Kidney (tissue), 13 donors: ENCODE measurements at regions not wholly inside any gene's neighbourhood (a gene's known extent, or its start where the extent isn't known, plus 50 kb on each side); places are given as distances from the start of the nearest gene placed in this dataset.

Experiments used
- DNase-seq, 5 donors: peaks; one replicate each; pipeline ENCODE4 v3.0.0-alpha.2; 2013 to 2020
- FAIRE-seq: peaks from 2 replicates; lab custom pipeline; 2012; peaks lifted over from hg19 to GRCh38; lab: Jason Lieb, UNC
- H3K27ac ChIP-seq, 2 donors: one replicate each; pipeline ENCODE4 v1.7.0; 2013; ENCODE audit warnings: low read depth in 2 of 2, low read length in 2 of 2, inconsistent platforms in 1 of 2
- H3K27me3 ChIP-seq: one replicate; pipeline ENCODE4 v1.7.1; 2013; ENCODE audit warnings: low read length, inconsistent platforms; ENCODE audit not compliant: control insufficient read depth, insufficient read depth
- H3K36me3 ChIP-seq, 3 donors: one replicate each; pipeline versions ENCODE4 v1.7.0 to v1.7.1; 2013; ENCODE audit warnings: low read length in 3 of 3, control low read depth in 1 of 3, inconsistent platforms in 1 of 3; ENCODE audit not compliant: insufficient read depth in 3 of 3, control insufficient read depth in 2 of 3
- H3K4me1 ChIP-seq, 3 donors: one replicate each; pipeline versions ENCODE4 v1.7.0 to v1.7.1; 2013; ENCODE audit warnings: low read length in 3 of 3, inconsistent platforms in 1 of 3, low read depth in 1 of 3; ENCODE audit not compliant: control insufficient read depth in 2 of 3, insufficient read depth in 2 of 3
- H3K4me3 ChIP-seq, 3 donors: one replicate each; pipeline versions ENCODE4 v1.7.0 to v1.8.1; 2013; ENCODE audit warnings: low read length in 3 of 3, control low read depth in 1 of 3, inconsistent platforms in 1 of 3
- H3K9ac ChIP-seq, 3 donors: one replicate each; pipeline versions ENCODE4 v1.7.0 to v1.7.1; 2013; ENCODE audit warnings: low read length in 3 of 3, control low read depth in 1 of 3, inconsistent platforms in 1 of 3
- H3K9me3 ChIP-seq, 3 donors: one replicate each; pipeline versions ENCODE4 v1.7.0 to v1.7.1; 2013; ENCODE audit warnings: low read length in 3 of 3, control low read depth in 1 of 3, inconsistent platforms in 1 of 3; ENCODE audit not compliant: control insufficient read depth in 2 of 3, insufficient read depth in 1 of 3
- intact Hi-C: fragments of 100-400 bp; cut with DNase I; formaldehyde crosslinking; loops from one replicate; pipeline ENCODE4 v1.11.1; 2022
- TF ChIP-seq, protein P1 (sequence below): IDR thresholded peaks from 3 replicates; pipeline ENCODE4 v1.5.1; 2012; ENCODE audit warnings: mild to moderate bottlenecking, moderate library complexity, borderline replicate concordance; ENCODE audit not compliant: insufficient read depth; ENCODE audit errors: extremely low read depth
- donor health status: control.
- donor health status: control.
- donor health status: control.
- donor health status: control.
- donor health status: control.
- donor health status: DM: yes; HTN: yes; CAD: no.
- donor health status: Normal renal cell carcinoma (clear cell type).

DNA sequence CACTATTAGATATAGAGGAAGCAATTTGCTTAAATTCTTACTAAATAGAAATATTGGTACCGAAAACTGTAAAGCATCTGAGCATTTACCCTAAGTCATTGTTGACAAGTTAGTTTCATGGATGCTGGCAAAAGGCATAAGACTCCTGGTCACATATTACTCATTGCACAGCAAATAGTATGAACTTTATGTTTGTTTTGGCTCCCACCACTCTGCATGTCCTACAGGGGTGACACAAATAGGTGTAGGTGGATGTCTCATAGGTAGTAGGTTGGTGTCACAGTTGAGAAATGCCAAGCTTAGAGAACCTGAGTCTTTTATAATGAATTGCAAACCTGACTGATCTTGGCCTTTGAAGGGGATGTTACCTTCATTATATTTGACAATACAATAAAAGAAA, 199.6 kb upstream of the SEMA3D start:
- H3K27me3 ChIP-seq = no peaks in the 10 kb centered on the region
- H3K36me3 ChIP-seq = no peaks in the 10 kb centered on the region
- no peaks in the 10 kb centered on the region for H3K9me3 ChIP-seq
- FAIRE-seq = no peak
- no peak overlapping the region for H3K9ac ChIP-seq
- DNase-seq = no peak
- H3K4me1 ChIP-seq = no peaks in the 10 kb centered on the region
- no peak overlapping the region for H3K4me3 ChIP-seq
- H3K27ac ChIP-seq = no peak overlapping the region
- TF ChIP-seq, protein P1, sequence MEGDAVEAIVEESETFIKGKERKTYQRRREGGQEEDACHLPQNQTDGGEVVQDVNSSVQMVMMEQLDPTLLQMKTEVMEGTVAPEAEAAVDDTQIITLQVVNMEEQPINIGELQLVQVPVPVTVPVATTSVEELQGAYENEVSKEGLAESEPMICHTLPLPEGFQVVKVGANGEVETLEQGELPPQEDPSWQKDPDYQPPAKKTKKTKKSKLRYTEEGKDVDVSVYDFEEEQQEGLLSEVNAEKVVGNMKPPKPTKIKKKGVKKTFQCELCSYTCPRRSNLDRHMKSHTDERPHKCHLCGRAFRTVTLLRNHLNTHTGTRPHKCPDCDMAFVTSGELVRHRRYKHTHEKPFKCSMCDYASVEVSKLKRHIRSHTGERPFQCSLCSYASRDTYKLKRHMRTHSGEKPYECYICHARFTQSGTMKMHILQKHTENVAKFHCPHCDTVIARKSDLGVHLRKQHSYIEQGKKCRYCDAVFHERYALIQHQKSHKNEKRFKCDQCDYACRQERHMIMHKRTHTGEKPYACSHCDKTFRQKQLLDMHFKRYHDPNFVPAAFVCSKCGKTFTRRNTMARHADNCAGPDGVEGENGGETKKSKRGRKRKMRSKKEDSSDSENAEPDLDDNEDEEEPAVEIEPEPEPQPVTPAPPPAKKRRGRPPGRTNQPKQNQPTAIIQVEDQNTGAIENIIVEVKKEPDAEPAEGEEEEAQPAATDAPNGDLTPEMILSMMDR = no peak
- intact Hi-C loops = no loop called here

DNA sequence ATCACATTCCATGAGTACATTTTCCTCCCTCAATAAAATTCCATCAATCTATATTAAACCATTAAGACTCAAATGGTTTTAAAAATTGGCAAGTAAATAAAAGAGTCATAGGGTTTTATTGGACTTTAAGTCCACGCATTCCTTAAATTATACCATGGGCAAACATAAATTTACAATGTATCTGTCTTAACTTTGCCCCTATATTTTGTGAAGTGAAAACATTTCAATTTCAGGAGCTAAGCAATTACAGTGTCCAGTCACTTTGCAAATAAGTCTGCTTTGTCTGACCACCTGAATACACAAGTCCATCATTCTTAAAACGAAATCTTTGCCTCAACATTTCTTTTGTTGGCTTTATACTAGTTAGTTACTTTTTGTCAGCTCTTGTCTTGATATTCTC, 197.5 kb upstream of the SEMA3D start:
- H3K27ac ChIP-seq = no peak overlapping the region
- no peak for FAIRE-seq
- no peaks in the 10 kb centered on the region for H3K36me3 ChIP-seq
- H3K9me3 ChIP-seq = no peaks in the 10 kb centered on the region
- no peak for DNase-seq
- H3K27me3 ChIP-seq = no peaks in the 10 kb centered on the region
- no peak overlapping the region for H3K4me3 ChIP-seq
- TF ChIP-seq, protein P1 = no peak
- intact Hi-C loops = no loop called here
- H3K9ac ChIP-seq = no peak overlapping the region
- H3K4me1 ChIP-seq = no peaks in the 10 kb centered on the region

DNA sequence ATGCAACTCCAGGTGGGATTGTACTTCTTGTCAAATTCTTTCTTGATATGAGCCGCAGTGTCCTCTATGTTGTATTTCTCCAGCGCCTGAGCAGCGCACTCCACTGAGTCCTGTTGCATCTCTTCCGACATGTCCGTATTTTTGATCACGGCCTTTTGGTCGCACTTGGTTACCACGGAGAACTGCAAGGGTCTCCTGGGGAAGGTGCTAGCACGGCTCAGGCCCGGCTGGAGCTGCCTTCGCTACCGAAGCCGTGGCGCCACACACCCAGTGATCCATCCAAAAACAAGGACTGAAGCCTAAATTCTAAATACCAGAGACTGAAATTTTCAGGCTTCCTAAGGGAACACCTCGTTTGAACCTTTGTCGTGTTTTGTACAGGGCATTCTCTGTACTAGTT, 194.4 kb upstream of the SEMA3D start:
- TF ChIP-seq, protein P1 = no peak
- DNase-seq = peak in 1 of 5 donors; percentile 39
- no peaks in the 10 kb centered on the region for H3K27me3 ChIP-seq
- H3K36me3 ChIP-seq = no peaks in the 10 kb centered on the region
- no peaks in the 10 kb centered on the region for H3K4me1 ChIP-seq
- H3K9ac ChIP-seq = no peak overlapping the region
- no peaks in the 10 kb centered on the region for H3K9me3 ChIP-seq
- no peak overlapping the region for H3K27ac ChIP-seq
- FAIRE-seq = no peak
- intact Hi-C loops = no loop called here
- H3K4me3 ChIP-seq = no peak overlapping the region

DNA sequence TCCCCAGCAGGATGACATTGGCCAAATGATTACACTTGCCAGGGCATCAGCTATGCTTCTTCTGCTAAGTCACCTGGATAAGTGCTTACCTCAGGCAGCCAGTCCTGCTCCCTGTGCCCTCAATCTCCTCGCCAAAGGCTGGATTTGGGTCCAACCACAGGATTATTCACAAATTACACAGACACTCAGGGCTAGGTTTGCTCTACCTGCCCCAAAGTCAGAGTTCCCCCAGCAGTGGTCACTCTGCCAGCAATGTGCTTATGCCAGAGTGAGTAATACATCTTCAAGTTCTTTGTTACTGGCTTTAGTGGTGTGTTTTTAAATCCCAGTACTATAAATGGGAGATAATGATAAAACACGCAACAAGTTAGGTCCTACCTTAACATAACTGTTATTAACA, 189.7 kb upstream of the SEMA3D start:
- TF ChIP-seq, protein P1 = no peak
- no peaks in the 10 kb centered on the region for H3K36me3 ChIP-seq
- H3K4me1 ChIP-seq = no peaks in the 10 kb centered on the region
- H3K9ac ChIP-seq = no peak overlapping the region
- H3K9me3 ChIP-seq = no peaks in the 10 kb centered on the region
- no peak for FAIRE-seq
- H3K27me3 ChIP-seq = no peaks in the 10 kb centered on the region
- DNase-seq = no peak
- intact Hi-C loops = no loop called here
- H3K4me3 ChIP-seq = no peak overlapping the region
- H3K27ac ChIP-seq = no peak overlapping the region
